ENCODE measurements at regions not wholly inside any gene's neighbourhood (a gene's known extent, or its start where the extent isn't known, plus 50 kb on each side); places are given as distances from the start of the nearest gene placed in this dataset.

GRCh38 chr4:159455675-159456237, 352.9 kb downstream of the RAPGEF2 start:
- H3K79me2 ChIP-seq (ENCODE audit: insufficient read depth, low read length), result no peaks in the 10 kb centered on the region
- no peaks in the 10 kb centered on the region for H3K4me1 ChIP-seq (ENCODE audit: insufficient read depth, low read length)
- no peaks in the 10 kb centered on the region for H3K27me3 ChIP-seq (ENCODE audit: insufficient read depth, low read length, poor library complexity)
- no peak overlapping the region for H3K9ac ChIP-seq (ENCODE audit: low read depth, low read length)
- peak overlapping the region; percentile 12; the same call in 1 of the 2 replicates for H2AFZ ChIP-seq (ENCODE audit: low read depth, low read length)
- H3K9me3 ChIP-seq (ENCODE audit: insufficient read depth, low read length, severe bottlenecking), result no peaks in the 10 kb centered on the region
- no peak overlapping the region for H3K4me3 ChIP-seq (ENCODE audit: low read depth in 1 of 2, low read length in 2 of 2)
- DNase-seq, result peak; percentile 22
- no peak overlapping the region for H3K27ac ChIP-seq (ENCODE audit: low read length)
- TF ChIP-seq EZH2 (IDR thresholded peaks at IDR 0.05; ENCODE audit: borderline replicate concordance, low read depth, low read length, severe bottlenecking), result no peak
- TF ChIP-seq, protein P1, sequence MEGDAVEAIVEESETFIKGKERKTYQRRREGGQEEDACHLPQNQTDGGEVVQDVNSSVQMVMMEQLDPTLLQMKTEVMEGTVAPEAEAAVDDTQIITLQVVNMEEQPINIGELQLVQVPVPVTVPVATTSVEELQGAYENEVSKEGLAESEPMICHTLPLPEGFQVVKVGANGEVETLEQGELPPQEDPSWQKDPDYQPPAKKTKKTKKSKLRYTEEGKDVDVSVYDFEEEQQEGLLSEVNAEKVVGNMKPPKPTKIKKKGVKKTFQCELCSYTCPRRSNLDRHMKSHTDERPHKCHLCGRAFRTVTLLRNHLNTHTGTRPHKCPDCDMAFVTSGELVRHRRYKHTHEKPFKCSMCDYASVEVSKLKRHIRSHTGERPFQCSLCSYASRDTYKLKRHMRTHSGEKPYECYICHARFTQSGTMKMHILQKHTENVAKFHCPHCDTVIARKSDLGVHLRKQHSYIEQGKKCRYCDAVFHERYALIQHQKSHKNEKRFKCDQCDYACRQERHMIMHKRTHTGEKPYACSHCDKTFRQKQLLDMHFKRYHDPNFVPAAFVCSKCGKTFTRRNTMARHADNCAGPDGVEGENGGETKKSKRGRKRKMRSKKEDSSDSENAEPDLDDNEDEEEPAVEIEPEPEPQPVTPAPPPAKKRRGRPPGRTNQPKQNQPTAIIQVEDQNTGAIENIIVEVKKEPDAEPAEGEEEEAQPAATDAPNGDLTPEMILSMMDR (IDR thresholded peaks at IDR 0.05; ENCODE audit: borderline replicate concordance, extremely low read depth, low read length, poor library complexity, severe bottlenecking), result peak; percentile 75
- peak; percentile 62; the same call in 1 of the 3 replicates for ATAC-seq (ENCODE audit: insufficient read depth, low read depth)
- H3K36me3 ChIP-seq (ENCODE audit: insufficient read depth, low read length), result no peaks in the 10 kb centered on the region
- no peaks in the 10 kb centered on the region for H4K20me1 ChIP-seq (ENCODE audit: insufficient read depth, low read length)
- H3K4me2 ChIP-seq (ENCODE audit: insufficient read depth, low read length), result no peak overlapping the region

- TF ChIP-seq, protein P1 (IDR thresholded peaks at IDR 0.05; ENCODE audit: borderline replicate concordance, extremely low read depth, low read length, poor library complexity, severe bottlenecking), result no peak
- TF ChIP-seq EZH2 (IDR thresholded peaks at IDR 0.05; ENCODE audit: borderline replicate concordance, low read depth, low read length, severe bottlenecking), result no peak
- Histone ChIP-seq H3K27ac (ENCODE audit: low read length) (no peak overlapping the region), H3K27me3 (ENCODE audit: insufficient read depth, low read length, poor library complexity) (no peaks in the 10 kb centered on the region), H3K36me3 (ENCODE audit: insufficient read depth, low read length) (no peaks in the 10 kb centered on the region), H3K79me2 (ENCODE audit: insufficient read depth, low read length) (no peaks in the 10 kb centered on the region), H4K20me1 (ENCODE audit: insufficient read depth, low read length) (no peaks in the 10 kb centered on the region), H3K4me2 (ENCODE audit: insufficient read depth, low read length) (no peak overlapping the region), H3K4me1 (ENCODE audit: insufficient read depth, low read length) (no peaks in the 10 kb centered on the region), H3K4me3 (ENCODE audit: low read depth in 1 of 2, low read length in 2 of 2) (no peak overlapping the region), H3K9ac (ENCODE audit: low read depth, low read length) (no peak overlapping the region), H3K9me3 (ENCODE audit: insufficient read depth, low read length, severe bottlenecking) (peaks cover 8% of the 10 kb centered on the region), H2AFZ (ENCODE audit: low read depth, low read length) (no peak overlapping the region)
- ATAC-seq (ENCODE audit: insufficient read depth, low read depth) (no peak), DNase-seq (no peak)
Observed at GRCh38 chr4:159460371-159460770, 357.5 kb downstream of the RAPGEF2 start.

GRCh38 chr4:159463235-159463634, 360.4 kb downstream of the RAPGEF2 start:
- H4K20me1 ChIP-seq (ENCODE audit: insufficient read depth, low read length), result no peaks in the 10 kb centered on the region
- ATAC-seq (ENCODE audit: insufficient read depth, low read depth), result no peak

More at GRCh38 chr4:159463235-159463634, 360.4 kb downstream of the RAPGEF2 start:
- Histone ChIP-seq H3K4me2 (ENCODE audit: insufficient read depth, low read length) (no peak overlapping the region), H3K9me3 (ENCODE audit: insufficient read depth, low read length, severe bottlenecking) (peaks cover 9% of the 10 kb centered on the region), H3K79me2 (ENCODE audit: insufficient read depth, low read length) (no peaks in the 10 kb centered on the region), H3K27me3 (ENCODE audit: insufficient read depth, low read length, poor library complexity) (no peaks in the 10 kb centered on the region), H3K9ac (ENCODE audit: low read depth, low read length) (no peak overlapping the region), H3K36me3 (ENCODE audit: insufficient read depth, low read length) (no peaks in the 10 kb centered on the region), H3K4me3 (ENCODE audit: low read depth in 1 of 2, low read length in 2 of 2) (no peak overlapping the region), H3K27ac (ENCODE audit: low read length) (no peak overlapping the region), H3K4me1 (ENCODE audit: insufficient read depth, low read length) (no peaks in the 10 kb centered on the region), H2AFZ (ENCODE audit: low read depth, low read length) (no peak overlapping the region)
- TF ChIP-seq, protein P1 (IDR thresholded peaks at IDR 0.05; ENCODE audit: borderline replicate concordance, extremely low read depth, low read length, poor library complexity, severe bottlenecking), result no peak
- TF ChIP-seq EZH2 (IDR thresholded peaks at IDR 0.05; ENCODE audit: borderline replicate concordance, low read depth, low read length, severe bottlenecking), result no peak
- DNase-seq, result no peak
